GM23338 (cell line): ENCODE measurements at regions not wholly inside any gene's neighbourhood (a gene's known extent, or its start where the extent isn't known, plus 50 kb on each side); places are given as distances from the start of the nearest gene placed in this dataset.

ENCODE experiments used
- ATAC-seq: fragments of 200-7000 bp; cut with Tn5 transposase; 3 replicates; pipeline ENCODE4 v1.9.1; 2020
- DNase-seq: peaks from one replicate; pipeline ENCODE4 v3.0.0-alpha.2; 2015; ENCODE audit warnings: low spot score
- H2AFZ ChIP-seq: fragments of 200-600 bp; sonication (generic); 2 replicates; pipeline ENCODE4 v1.8.0; 2016; ENCODE audit warnings: antibody characterized with exemption, mild to moderate bottlenecking, moderate library complexity
- H3F3A ChIP-seq: fragments of 200-600 bp; sonication (generic); replicated peaks from 2 replicates; pipeline ENCODE4 v1.8.0; 2017; ENCODE audit warnings: antibody characterized with exemption, mixed run types, low read depth
- H3K27ac ChIP-seq: fragments of 200-600 bp; sonication (generic); 2 replicates; pipeline ENCODE4 v1.6.1; 2016; ENCODE audit warnings: low read depth
- H3K27me3 ChIP-seq: fragments of 200-600 bp; sonication (generic); 2 replicates; pipeline ENCODE4 v1.8.0; 2016; ENCODE audit warnings: mild to moderate bottlenecking, mixed run types, moderate library complexity; ENCODE audit not compliant: insufficient read depth
- H3K36me3 ChIP-seq: fragments of 200-600 bp; sonication (generic); 2 replicates; pipeline ENCODE4 v1.8.0; 2016; ENCODE audit warnings: mild to moderate bottlenecking; ENCODE audit not compliant: insufficient read depth
- H3K4me1 ChIP-seq: fragments of 200-600 bp; sonication (generic); 2 replicates; pipeline ENCODE4 v1.8.0; 2016; ENCODE audit warnings: mild to moderate bottlenecking, moderate library complexity; ENCODE audit not compliant: insufficient read depth
- H3K4me2 ChIP-seq: fragments of 200-600 bp; sonication (generic); 2 replicates; pipeline ENCODE4 v1.7.1; 2017; ENCODE audit warnings: mixed run types
- H3K4me3 ChIP-seq: fragments of 200-600 bp; sonication (generic); 2 replicates; pipeline ENCODE4 v1.6.1; 2016; ENCODE audit warnings: mixed run types
- H3K79me2 ChIP-seq: fragments of 200-600 bp; sonication (generic); replicated peaks from 2 replicates; pipeline ENCODE4 v1.8.0; 2017; ENCODE audit warnings: mild to moderate bottlenecking; ENCODE audit not compliant: insufficient read depth
- H3K9me2 ChIP-seq: fragments of 200-600 bp; sonication (generic); 2 replicates; pipeline ENCODE4 v1.8.0; 2017; ENCODE audit not compliant: insufficient read depth
- H4K20me1 ChIP-seq: fragments of 200-600 bp; sonication (generic); replicated peaks from 2 replicates; pipeline ENCODE4 v1.8.0; 2017; ENCODE audit warnings: mild to moderate bottlenecking; ENCODE audit not compliant: insufficient read depth
- H3K27ac Mint-ChIP-seq: 2 replicates; pipeline ENCODE4 v1.8.0; 2020; ENCODE audit warnings: inconsistent platforms, mild to moderate bottlenecking, moderate library complexity, mixed read lengths
- H3K27me3 Mint-ChIP-seq: 3 replicates; pipeline ENCODE4 v1.8.0; 2022; ENCODE audit warnings: low read depth, mild to moderate bottlenecking, moderate library complexity, mixed read lengths, inconsistent platforms; ENCODE audit not compliant: insufficient read depth, poor library complexity
- H3K36me3 Mint-ChIP-seq: 3 replicates; pipeline ENCODE4 v1.8.0; 2021; ENCODE audit warnings: low read depth, mild to moderate bottlenecking, inconsistent platforms, moderate library complexity, mixed read lengths
- H3K4me1 Mint-ChIP-seq: 3 replicates; pipeline ENCODE4 v1.8.0; 2020; ENCODE audit warnings: mild to moderate bottlenecking, inconsistent platforms, mixed read lengths
- H3K4me3 Mint-ChIP-seq: 3 replicates; pipeline ENCODE4 v1.8.0; 2021; ENCODE audit warnings: moderate library complexity, mild to moderate bottlenecking, inconsistent platforms, mixed read lengths
- H3K9me3 Mint-ChIP-seq: 3 replicates; pipeline ENCODE4 v1.8.0; 2020; ENCODE audit warnings: moderate library complexity, mild to moderate bottlenecking, inconsistent platforms, mixed read lengths
- EZH2 ChIP-seq: fragments of 200-600 bp; sonication (generic); IDR thresholded peaks from one replicate; pipeline ENCODE4 v1.8.0; 2017; ENCODE audit warnings: antibody characterized with exemption, mild to moderate bottlenecking, low read depth; ENCODE audit not compliant: unreplicated experiment
- EZH2phosphoT487 ChIP-seq: fragments of 200-600 bp; sonication (generic); IDR thresholded peaks from one replicate; pipeline ENCODE4 v1.8.1; 2018; ENCODE audit warnings: antibody characterized with exemption; ENCODE audit not compliant: unreplicated experiment
- POLR2AphosphoS5 ChIP-seq: IDR thresholded peaks from 2 replicates; pipeline ENCODE4 v1.6.1; 2016; ENCODE audit warnings: antibody characterized with exemption, low read depth
- REST ChIP-seq: IDR thresholded peaks from one replicate; pipeline ENCODE4 v1.6.1; 2018; ENCODE audit warnings: antibody characterized with exemption; ENCODE audit not compliant: unreplicated experiment
- ZNF331 ChIP-seq: fragments of 250-450 bp; sonication (Bioruptor Pico); IDR thresholded peaks from 2 replicates; pipeline ENCODE4 v1.5.0; 2020; ENCODE audit warnings: low read depth, mild to moderate bottlenecking, moderate library complexity
- ZNF462 ChIP-seq: fragments of 250-450 bp; sonication (Bioruptor Pico); IDR thresholded peaks from 2 replicates; pipeline ENCODE4 v1.5.0; 2020; ENCODE audit warnings: mild to moderate bottlenecking, moderate library complexity

GRCh38 chr18:29164020-29164706, 987.2 kb upstream of the CDH2 start:
- no peaks in the 10 kb centered on the region for H4K20me1 ChIP-seq
- no peak overlapping the region for H3K27ac ChIP-seq

More at GRCh38 chr18:29164020-29164706, 987.2 kb upstream of the CDH2 start:
- Histone ChIP-seq H3K9me2 (no peaks in the 10 kb centered on the region; the same call in 1 of the 2 replicates), H2AFZ (no peak overlapping the region), H3K36me3 (no peaks in the 10 kb centered on the region), H3K4me1 (peaks cover 17% of the 10 kb centered on the region), H3F3A (no peaks in the 10 kb centered on the region), H3K4me2 (no peak overlapping the region), H3K4me3 (no peak overlapping the region), H3K27me3 (no peaks in the 10 kb centered on the region), H3K79me2 (no peaks in the 10 kb centered on the region)
- H3K36me3 Mint-ChIP-seq: peaks cover 7% of the 10 kb centered on the region; the same call in 1 of the 3 replicates
- H3K4me1 Mint-ChIP-seq: peaks cover 23% of the 10 kb centered on the region
- no peak overlapping the region for H3K4me3 Mint-ChIP-seq
- H3K9me3 Mint-ChIP-seq: peaks cover 10% of the 10 kb centered on the region; the same call in 1 of the 3 replicates
- no peak for ATAC-seq
- no peak for TF ChIP-seq EZH2phosphoT487
- TF ChIP-seq POLR2AphosphoS5: no peak
- TF ChIP-seq REST: no peak
- no peak for TF ChIP-seq ZNF331 (CRISPR knock-in tag)
- no peak for TF ChIP-seq EZH2
- no peak for TF ChIP-seq ZNF462 (CRISPR knock-in tag)
- H3K27ac Mint-ChIP-seq: no peak overlapping the region
- peaks cover 2% of the 10 kb centered on the region for H3K27me3 Mint-ChIP-seq
- DNase-seq: no peak
